CD4-positive, alpha-beta memory T cell (primary cell): ENCODE measurements at regions not wholly inside any gene's neighbourhood (a gene's known extent, or its start where the extent isn't known, plus 50 kb on each side); places are given as distances from the start of the nearest gene placed in this dataset.

ENCODE experiments used
- CTCF ChIA-PET: fragments of 350-600 bp; sonication (Branson Sonifier 250); formaldehyde crosslinking; loops from one replicate; lab custom pipeline; 2021; ENCODE audit warnings: inconsistent platforms; ENCODE audit not compliant: partially characterized antibody; lab: Charles Lee
- POLR2A ChIA-PET: fragments of 350-600 bp; sonication (Branson Sonifier 250); formaldehyde crosslinking; loops from one replicate; lab custom pipeline; 2021; ENCODE audit not compliant: partially characterized antibody; lab: Charles Lee
- DNase-seq, 5 donors: peaks; one replicate each; pipeline versions ENCODE4 v3.0.0 to v3.0.0-alpha.2; 2020 to 2022; ENCODE audit warnings: mixed read lengths in 1 of 5
- H3K27ac ChIP-seq: one replicate; pipeline ENCODE4 v1.7.0; 2013; ENCODE audit warnings: low read depth, low read length
- H3K27me3 ChIP-seq: 2 replicates; pipeline ENCODE4 v1.7.0; 2013; ENCODE audit warnings: mild to moderate bottlenecking, low read length, moderate library complexity; ENCODE audit not compliant: insufficient read depth
- H3K36me3 ChIP-seq: 2 replicates; pipeline ENCODE4 v1.7.0; 2013; ENCODE audit warnings: mild to moderate bottlenecking, low read length, moderate library complexity; ENCODE audit not compliant: insufficient read depth
- H3K4me1 ChIP-seq: 2 replicates; pipeline ENCODE4 v1.7.0; 2013; ENCODE audit warnings: mild to moderate bottlenecking, low read length, moderate library complexity; ENCODE audit not compliant: insufficient read depth
- H3K4me3 ChIP-seq, 2 donors: one replicate each; pipeline ENCODE4 v1.7.0; 2013; ENCODE audit warnings: low read length in 2 of 2, mild to moderate bottlenecking in 1 of 2
- H3K9me3 ChIP-seq, 2 donors: one replicate each; pipeline ENCODE4 v1.7.0; 2013; ENCODE audit warnings: low read length in 2 of 2, control low read depth in 1 of 2; ENCODE audit not compliant: control insufficient read depth in 1 of 2
- H3K27ac Mint-ChIP-seq, 7 donors: one replicate each; pipeline ENCODE4 v1.8.0; 2020 to 2021; ENCODE audit warnings: mixed read lengths in 7 of 7, mild to moderate bottlenecking in 6 of 7, inconsistent platforms in 3 of 7, moderate library complexity in 3 of 7
- H3K27me3 Mint-ChIP-seq, 2 donors: one replicate each; pipeline ENCODE4 v1.8.0; 2020 to 2021; ENCODE audit warnings: mixed read lengths in 2 of 2
- H3K36me3 Mint-ChIP-seq, 2 donors: one replicate each; pipeline ENCODE4 v1.8.0; 2020 to 2021; ENCODE audit warnings: mixed read lengths in 2 of 2, inconsistent platforms in 1 of 2, mild to moderate bottlenecking in 1 of 2
- H3K4me1 Mint-ChIP-seq, 4 donors: one replicate each; pipeline ENCODE4 v1.8.0; 2020 to 2021; ENCODE audit warnings: mixed read lengths in 4 of 4, mild to moderate bottlenecking in 1 of 4
- H3K4me3 Mint-ChIP-seq, 8 donors: one replicate each; pipeline ENCODE4 v1.8.0; 2020 to 2021; ENCODE audit warnings: mixed read lengths in 8 of 8, mild to moderate bottlenecking in 7 of 8, moderate library complexity in 6 of 8, inconsistent platforms in 3 of 8
- H3K9me3 Mint-ChIP-seq, 8 donors: one replicate each; pipeline ENCODE4 v1.8.0; 2020 to 2021; ENCODE audit warnings: mixed read lengths in 8 of 8, mild to moderate bottlenecking in 5 of 8, inconsistent platforms in 3 of 8, moderate library complexity in 1 of 8
- intact Hi-C: fragments of 100-400 bp; cut with micrococcal nuclease; formaldehyde crosslinking; loops from one replicate; pipeline ENCODE4 v1.15.1; 2023

DNA sequence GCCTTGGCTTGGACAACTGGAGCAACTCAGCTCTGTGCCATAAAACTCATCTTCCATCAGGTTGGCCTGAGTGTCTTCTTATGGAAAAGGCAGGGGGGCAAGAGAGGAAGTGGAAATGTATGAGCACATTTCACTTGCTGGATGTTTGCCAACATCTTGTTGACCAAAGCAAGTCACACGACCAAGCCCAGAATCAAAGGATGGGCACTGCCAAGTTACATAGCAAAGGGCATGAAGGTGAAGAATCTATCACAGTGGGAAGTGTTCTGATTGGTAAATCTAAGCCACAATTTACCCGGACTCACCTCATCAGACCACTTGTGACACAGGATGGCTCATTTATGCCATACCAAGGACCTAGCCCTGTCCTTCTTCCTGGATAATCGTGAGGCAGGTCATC lies 310.5 kb upstream of the IRX5 start:
- Mint-ChIP-seq H3K27ac (no peak overlapping the region), H3K4me1 (no peaks in the 10 kb centered on the region), H3K9me3 (peaks cover 0 to 2% (median 0%) of the 10 kb centered on the region in 8 donors), H3K36me3 (no peaks in the 10 kb centered on the region), H3K27me3 (peaks cover 2 to 3% of the 10 kb centered on the region in 2 donors), H3K4me3 (no peak overlapping the region)
- Histone ChIP-seq H3K27me3 (no peaks in the 10 kb centered on the region), H3K27ac (no peak overlapping the region), H3K4me3 (no peak overlapping the region), H3K9me3 (no peaks in the 10 kb centered on the region), H3K36me3 (no peaks in the 10 kb centered on the region), H3K4me1 (no peaks in the 10 kb centered on the region)
- intact Hi-C loops: no loop called here
- DNase-seq: no peak
- CTCF ChIA-PET: no interaction called here
- POLR2A ChIA-PET: no interaction called here

DNA sequence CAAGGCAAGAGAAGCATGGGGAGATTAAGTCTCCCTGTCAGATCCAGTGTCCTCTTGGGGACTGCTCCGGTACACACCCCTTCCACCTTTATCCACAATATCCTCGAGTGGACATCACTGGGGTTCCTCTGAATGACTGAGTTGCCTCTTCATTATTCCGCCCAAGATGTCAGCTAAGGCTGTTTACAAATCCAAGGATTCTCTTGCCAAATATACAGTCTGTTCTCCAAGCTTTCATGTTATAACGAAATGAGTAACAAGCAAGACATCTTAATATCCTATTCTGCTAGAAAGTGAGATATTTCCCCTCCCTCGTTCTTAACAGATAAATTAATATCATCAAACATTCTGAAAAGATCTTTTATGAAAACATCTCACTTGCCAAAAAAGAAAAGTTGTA lies 314.1 kb upstream of the IRX5 start:
- Mint-ChIP-seq H3K27ac (no peak overlapping the region), H3K27me3 (peaks cover 0 to 1% of the 10 kb centered on the region in 2 donors), H3K36me3 (no peaks in the 10 kb centered on the region), H3K4me3 (no peak overlapping the region), H3K9me3 (peaks cover 0 to 4% (median 0%) of the 10 kb centered on the region in 8 donors), H3K4me1 (no peaks in the 10 kb centered on the region)
- no peaks in the 10 kb centered on the region for H3K4me1 ChIP-seq
- CTCF ChIA-PET: no interaction called here
- no peaks in the 10 kb centered on the region for H3K9me3 ChIP-seq
- POLR2A ChIA-PET: no interaction called here
- intact Hi-C loops: no loop called here
- H3K27me3 ChIP-seq: no peaks in the 10 kb centered on the region
- no peak overlapping the region for H3K27ac ChIP-seq
- DNase-seq: no peak
- H3K36me3 ChIP-seq: no peaks in the 10 kb centered on the region
- H3K4me3 ChIP-seq: no peak overlapping the region

DNA sequence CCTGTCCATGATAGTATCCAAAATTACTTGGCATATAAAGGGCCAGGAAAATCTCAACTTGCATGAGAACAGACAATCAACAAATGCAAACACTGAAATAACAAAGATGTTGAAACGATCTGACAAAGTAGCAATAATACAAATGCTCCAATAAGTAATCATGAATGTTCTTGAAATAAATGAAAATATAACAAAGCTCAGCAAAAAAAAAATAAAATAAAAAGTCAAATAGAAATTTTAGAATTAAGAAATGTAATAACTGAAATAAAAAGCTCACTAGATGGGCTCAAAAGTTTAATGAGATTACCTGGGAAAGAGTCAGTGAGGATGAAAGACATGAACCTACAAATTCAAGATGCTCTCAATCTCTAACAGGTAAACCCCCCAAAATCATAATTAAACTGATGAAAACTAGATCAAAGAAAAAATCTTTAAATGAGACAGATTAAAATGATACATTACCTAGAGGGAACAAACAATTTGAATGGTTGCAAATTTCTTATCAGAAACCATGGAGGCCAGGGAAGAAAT lies 319.0 kb upstream of the IRX3 start:
- DNase-seq: no peak
- no peaks in the 10 kb centered on the region for H3K36me3 Mint-ChIP-seq
- intact Hi-C loops: no loop called here
- Histone ChIP-seq H3K4me1 (no peaks in the 10 kb centered on the region), H3K9me3 (no peaks in the 10 kb centered on the region), H3K36me3 (no peaks in the 10 kb centered on the region), H3K27ac (no peak overlapping the region), H3K27me3 (no peaks in the 10 kb centered on the region), H3K4me3 (no peak overlapping the region)
- CTCF ChIA-PET: no interaction called here
- H3K27me3 Mint-ChIP-seq: peaks cover 0 to 9% of the 10 kb centered on the region in 2 donors
- no peaks in the 10 kb centered on the region for H3K4me1 Mint-ChIP-seq
- H3K9me3 Mint-ChIP-seq: peaks cover 0 to 49% (median 23%) of the 10 kb centered on the region in 8 donors
- no peak overlapping the region for H3K4me3 Mint-ChIP-seq
- H3K27ac Mint-ChIP-seq: no peak overlapping the region
- POLR2A ChIA-PET: no interaction called here

DNA sequence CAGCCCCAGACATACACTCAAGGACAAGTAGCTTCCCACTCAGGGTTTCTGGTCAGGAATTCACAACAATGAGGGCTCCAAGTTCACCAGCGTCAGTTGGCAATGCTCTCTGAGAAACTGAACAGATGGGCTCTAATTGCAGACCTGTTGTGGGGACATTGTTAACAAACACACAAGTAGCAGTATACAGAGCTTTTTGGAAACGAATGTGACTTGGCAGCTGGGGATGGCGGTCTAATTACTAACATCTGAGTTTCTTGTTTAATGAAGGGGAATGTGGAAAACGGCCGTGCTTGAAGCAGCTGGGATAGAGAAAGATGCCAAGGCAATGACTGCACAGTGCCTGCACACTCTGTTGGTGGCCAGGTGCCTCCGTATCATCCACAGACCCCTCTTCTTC lies 316.1 kb upstream of the IRX3 start:
- no peaks in the 10 kb centered on the region for H3K36me3 ChIP-seq
- H3K27me3 ChIP-seq: no peaks in the 10 kb centered on the region
- H3K27ac Mint-ChIP-seq: no peak overlapping the region
- H3K27ac ChIP-seq: no peak overlapping the region
- H3K4me1 Mint-ChIP-seq: no peaks in the 10 kb centered on the region
- peaks cover 0 to 9% of the 10 kb centered on the region in 2 donors for H3K27me3 Mint-ChIP-seq
- intact Hi-C loops: no loop called here
- no peak overlapping the region for H3K4me3 Mint-ChIP-seq
- POLR2A ChIA-PET: no interaction called here
- H3K4me3 ChIP-seq: no peak overlapping the region
- H3K36me3 Mint-ChIP-seq: no peaks in the 10 kb centered on the region
- no peak for DNase-seq
- H3K9me3 ChIP-seq: no peaks in the 10 kb centered on the region
- CTCF ChIA-PET: no interaction called here
- no peaks in the 10 kb centered on the region for H3K4me1 ChIP-seq
- H3K9me3 Mint-ChIP-seq: peaks cover 6 to 53% (median 28%) of the 10 kb centered on the region in 8 donors

DNA sequence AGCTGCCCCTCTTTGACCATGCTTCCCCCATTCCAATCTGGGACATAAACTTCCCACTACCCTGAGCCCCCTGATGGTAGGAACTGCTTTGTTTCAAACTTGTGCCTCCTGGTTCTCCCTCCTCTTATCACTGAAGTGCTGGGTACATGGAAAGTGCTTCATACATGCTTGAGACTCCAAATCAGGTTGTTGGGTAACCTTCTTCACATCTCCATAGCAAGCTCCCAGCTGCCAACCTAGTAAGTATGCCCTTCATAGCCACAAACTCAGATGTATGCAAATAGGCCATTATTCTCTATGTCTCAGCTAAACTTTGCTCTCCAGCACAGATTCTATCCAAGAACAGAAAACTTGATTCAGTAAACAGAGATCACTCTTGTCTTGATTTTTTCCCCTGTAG lies 310.6 kb upstream of the IRX3 start:
- no peaks in the 10 kb centered on the region for H3K36me3 Mint-ChIP-seq
- Histone ChIP-seq H3K36me3 (no peaks in the 10 kb centered on the region), H3K4me1 (no peaks in the 10 kb centered on the region), H3K27me3 (no peaks in the 10 kb centered on the region), H3K9me3 (no peaks in the 10 kb centered on the region), H3K27ac (no peak overlapping the region), H3K4me3 (no peak overlapping the region)
- H3K27ac Mint-ChIP-seq: no peak overlapping the region
- DNase-seq: no peak
- H3K27me3 Mint-ChIP-seq: peaks cover 5 to 11% of the 10 kb centered on the region in 2 donors
- intact Hi-C loops: no loop called here
- no peaks in the 10 kb centered on the region for H3K4me1 Mint-ChIP-seq
- POLR2A ChIA-PET: no interaction called here
- H3K9me3 Mint-ChIP-seq: peaks cover 0 to 13% (median 8%) of the 10 kb centered on the region in 8 donors
- CTCF ChIA-PET: no interaction called here
- no peak overlapping the region for H3K4me3 Mint-ChIP-seq

DNA sequence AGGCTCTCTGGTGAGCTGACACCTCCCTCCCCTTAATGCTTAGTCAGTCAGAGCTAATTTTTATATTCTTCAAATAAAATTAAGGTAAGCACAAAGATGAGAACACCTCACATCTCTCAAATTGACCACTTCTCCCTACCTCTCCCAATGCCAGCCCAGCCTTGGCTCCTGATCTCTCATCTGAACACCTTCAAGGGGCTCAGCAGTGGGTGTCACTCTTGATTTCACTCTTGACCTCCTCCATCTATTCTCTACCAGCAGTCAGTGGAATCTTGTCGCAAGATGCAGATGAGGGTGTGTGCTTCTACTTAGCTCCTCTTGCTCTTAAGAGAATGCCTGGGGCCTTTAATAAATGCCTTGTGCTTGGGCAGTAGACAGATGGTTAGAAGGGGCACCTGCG lies 309.0 kb upstream of the IRX3 start:
- CTCF ChIA-PET: no interaction called here
- Histone ChIP-seq H3K4me1 (no peaks in the 10 kb centered on the region), H3K27ac (no peak overlapping the region), H3K36me3 (no peaks in the 10 kb centered on the region), H3K4me3 (no peak overlapping the region), H3K9me3 (no peaks in the 10 kb centered on the region), H3K27me3 (no peaks in the 10 kb centered on the region)
- H3K9me3 Mint-ChIP-seq: peaks cover 0 to 12% (median 6%) of the 10 kb centered on the region in 8 donors
- peaks cover 3 to 11% of the 10 kb centered on the region in 2 donors for H3K27me3 Mint-ChIP-seq
- no peaks in the 10 kb centered on the region for H3K4me1 Mint-ChIP-seq
- H3K4me3 Mint-ChIP-seq: no peak overlapping the region
- no peaks in the 10 kb centered on the region for H3K36me3 Mint-ChIP-seq
- no peak overlapping the region for H3K27ac Mint-ChIP-seq
- intact Hi-C loops: no loop called here
- no peak for DNase-seq
- POLR2A ChIA-PET: no interaction called here

DNA sequence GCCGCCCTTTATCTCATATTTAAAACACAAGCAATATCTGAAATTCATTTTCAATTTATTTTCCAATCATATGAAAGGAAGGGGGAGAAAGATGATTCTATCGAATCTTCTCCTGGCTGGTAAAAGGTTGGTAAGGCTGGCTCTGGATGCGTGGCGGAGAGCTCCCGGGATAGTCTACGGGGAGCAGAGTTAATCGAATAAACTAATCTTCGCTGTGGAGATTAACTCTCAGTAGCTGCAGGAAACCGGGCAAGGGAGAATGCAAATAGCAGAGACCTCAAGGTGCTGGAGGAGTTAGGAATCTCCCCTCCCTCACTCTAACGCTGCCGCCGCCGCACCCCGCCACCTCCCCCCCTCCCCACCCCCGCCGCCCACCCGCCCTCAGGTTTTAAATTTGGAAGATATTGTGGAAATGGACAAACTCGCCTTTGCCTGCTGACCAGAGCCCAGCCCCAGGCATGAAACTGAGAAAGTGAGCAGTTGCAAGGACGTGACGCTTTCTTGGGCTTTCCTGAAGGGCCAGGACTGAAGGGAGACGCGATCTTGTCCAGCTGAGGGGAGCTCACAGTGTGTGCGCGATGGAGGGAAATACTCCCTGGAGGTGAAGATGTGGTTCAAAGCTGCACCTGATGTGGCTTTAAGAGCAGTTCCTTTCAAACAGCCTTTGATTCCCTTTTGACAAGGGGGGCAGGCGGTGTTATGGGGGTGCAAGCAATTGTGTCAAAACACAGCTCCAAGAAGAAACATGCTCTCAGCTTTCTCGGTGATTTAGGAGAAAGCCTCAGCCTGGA lies 308.2 kb upstream of the IRX3 start:
- Mint-ChIP-seq H3K27me3 (peaks cover 3 to 11% of the 10 kb centered on the region in 2 donors), H3K4me3 (no peak overlapping the region), H3K9me3 (peaks cover 0 to 9% (median 5%) of the 10 kb centered on the region in 8 donors), H3K36me3 (no peaks in the 10 kb centered on the region), H3K27ac (no peak overlapping the region), H3K4me1 (no peaks in the 10 kb centered on the region)
- Histone ChIP-seq H3K27ac (no peak overlapping the region), H3K4me1 (no peaks in the 10 kb centered on the region), H3K9me3 (no peaks in the 10 kb centered on the region), H3K4me3 (no peak overlapping the region), H3K27me3 (no peaks in the 10 kb centered on the region), H3K36me3 (no peaks in the 10 kb centered on the region)
- intact Hi-C loops: no loop called here
- no peak for DNase-seq
- ChIA-PET POLR2A (no interaction called here), CTCF (no interaction called here)
